Endothelial cell of umbilical vein (primary cell): ENCODE measurements at regions not wholly inside any gene's neighbourhood (a gene's known extent, or its start where the extent isn't known, plus 50 kb on each side); places are given as distances from the start of the nearest gene placed in this dataset.

Experiments used
- BruUV-seq: library from RNA; stranded (reverse); fragments of 400-500 nt; replicated peaks from 2 replicates; lab custom pipeline; 2021; lab: Mats Ljungman, UMichigan
- CTCF ChIA-PET: fragments of 300-600, 350-600 bp; sonication (Branson Sonifier 250); formaldehyde crosslinking; loops from one replicate; lab custom pipeline; 2021; ENCODE audit warnings: antibody characterized with exemption, inconsistent platforms; lab: Charles Lee
- POLR2A ChIA-PET: fragments of 300-600, 350-600 bp; sonication (Branson Sonifier 250); formaldehyde crosslinking; loops from one replicate; lab custom pipeline; 2021; ENCODE audit warnings: antibody characterized with exemption, inconsistent platforms; lab: Charles Lee
- DNase-seq: peaks from one replicate; pipeline ENCODE4 v3.0.0-alpha.2; 2011; ENCODE audit warnings: low read depth, low spot score
- FAIRE-seq: peaks from 2 replicates; lab custom pipeline; 2011; peaks lifted over from hg19 to GRCh38; lab: Jason Lieb, UNC
- H2AFZ ChIP-seq: 2 replicates; pipeline ENCODE4 v1.6.0; 2012; ENCODE audit warnings: low read depth, low read length, control low read depth, inconsistent platforms
- H3K27ac ChIP-seq: 2 replicates; pipeline ENCODE4 v1.5.1; 2011; ENCODE audit warnings: low read depth, mild to moderate bottlenecking, control low read depth, low read length, moderate library complexity; ENCODE audit not compliant: insufficient read depth
- H3K27me3 ChIP-seq, 2 experiments: 2 replicates each; pipeline versions ENCODE4 v1.6.0 to v1.6.1; 2011; ENCODE audit warnings: low read length in 2 of 2, mixed read lengths in 1 of 2; ENCODE audit not compliant: control insufficient read depth in 2 of 2, insufficient read depth in 2 of 2
- H3K36me3 ChIP-seq, 2 experiments: 2 replicates in 1 of 2; 3 replicates in 1 of 2; pipeline ENCODE4 v1.5.1; 2011; ENCODE audit warnings: low read length in 2 of 2, mild to moderate bottlenecking in 1 of 2, moderate library complexity in 1 of 2; ENCODE audit not compliant: control insufficient read depth in 2 of 2, insufficient read depth in 2 of 2; ENCODE audit errors: extremely low read depth in 1 of 2
- H3K4me1 ChIP-seq: 3 replicates; pipeline ENCODE4 v1.5.1; 2011; ENCODE audit warnings: mild to moderate bottlenecking, low read length; ENCODE audit not compliant: control insufficient read depth, insufficient read depth; ENCODE audit errors: extremely low read depth
- H3K4me2 ChIP-seq: 2 replicates; pipeline ENCODE4 v1.6.1; 2011; ENCODE audit warnings: low read length, control low read depth, mixed read lengths; ENCODE audit not compliant: insufficient read depth
- H3K4me3 ChIP-seq, 3 experiments: fragments of 200-600 bp in 1 of 3; sonication (generic), shearing (Covaris generic) in 1 of 3; replicated peaks in 1 of 3; 2 replicates each; pipeline ENCODE4 v1.5.1; 2011 to 2016; ENCODE audit warnings: control low read depth in 3 of 3, low read length in 3 of 3, mild to moderate bottlenecking in 2 of 3, inconsistent platforms in 1 of 3, low read depth in 1 of 3, moderate library complexity in 1 of 3; ENCODE audit not compliant: insufficient read depth in 1 of 3
- H3K79me2 ChIP-seq: 2 replicates; pipeline ENCODE4 v1.6.0; 2012; ENCODE audit warnings: low read length, inconsistent platforms; ENCODE audit not compliant: control insufficient read depth, insufficient read depth
- H3K9ac ChIP-seq: replicated peaks from 2 replicates; pipeline ENCODE3; 2011; ENCODE audit warnings: low read length, control low read depth; ENCODE audit not compliant: insufficient read depth; ENCODE audit errors: extremely low read depth
- H3K9me1 ChIP-seq: replicated peaks from 3 replicates; pipeline ENCODE4 v1.6.0; 2011; ENCODE audit warnings: mild to moderate bottlenecking, low read length; ENCODE audit not compliant: control insufficient read depth, insufficient read depth; ENCODE audit errors: extremely low read depth
- H3K9me3 ChIP-seq: replicated peaks from 2 replicates; pipeline ENCODE4 v1.5.1; 2012; ENCODE audit warnings: low read length, inconsistent platforms; ENCODE audit not compliant: control insufficient read depth, insufficient read depth
- H4K20me1 ChIP-seq: replicated peaks from 2 replicates; pipeline ENCODE3; 2011; ENCODE audit warnings: mild to moderate bottlenecking, low read length; ENCODE audit not compliant: control insufficient read depth, insufficient read depth; ENCODE audit errors: extremely low read depth
- CTCF ChIP-seq, 2 donors: IDR thresholded peaks; 1 replicate in 1 of 2; 2 replicates in 1 of 2; pipeline ENCODE4 v1.5.1; 2011; ENCODE audit warnings: low read length in 2 of 2, mild to moderate bottlenecking in 2 of 2, moderate library complexity in 2 of 2, control low read depth in 1 of 2, inconsistent platforms in 1 of 2, low read depth in 1 of 2; ENCODE audit not compliant: insufficient read depth in 1 of 2; ENCODE audit errors: extremely low read depth in 1 of 2
- EZH2 ChIP-seq: IDR thresholded peaks from 2 replicates; pipeline ENCODE4 v1.6.1; 2012; ENCODE audit warnings: borderline replicate concordance, low read depth, mild to moderate bottlenecking, moderate library complexity, low read length, inconsistent platforms; ENCODE audit not compliant: severe bottlenecking
- FOS ChIP-seq: IDR thresholded peaks from 2 replicates; pipeline ENCODE4 v1.6.1; 2011; ENCODE audit warnings: mild to moderate bottlenecking, low read length, moderate library complexity, borderline replicate concordance; ENCODE audit not compliant: insufficient read depth
- GATA2 ChIP-seq: IDR thresholded peaks from 2 replicates; pipeline ENCODE4 v1.7.0; 2011; ENCODE audit warnings: low read depth, mild to moderate bottlenecking, moderate library complexity, mixed read lengths, low read length; ENCODE audit not compliant: insufficient read length, insufficient read depth
- JUN ChIP-seq: IDR thresholded peaks from 2 replicates; pipeline ENCODE4 v1.6.1; 2011; ENCODE audit warnings: borderline replicate concordance, low read depth; ENCODE audit not compliant: insufficient read length, insufficient read depth
- MAX ChIP-seq: IDR thresholded peaks from 2 replicates; pipeline ENCODE4 v1.6.1; 2011; ENCODE audit not compliant: insufficient read depth, insufficient read length
- MYC ChIP-seq: IDR thresholded peaks from one replicate; pipeline ENCODE4 v1.6.1; 2011; ENCODE audit warnings: mild to moderate bottlenecking, low read depth, low read length
- POLR2A ChIP-seq: IDR thresholded peaks from 2 replicates; pipeline ENCODE4 v1.6.1; 2012; ENCODE audit warnings: low read depth, mild to moderate bottlenecking, control low read depth, low read length
- POLR2AphosphoS5 ChIP-seq: IDR thresholded peaks from 2 replicates; pipeline ENCODE4 v1.6.1; 2012; ENCODE audit warnings: low read depth, mild to moderate bottlenecking, control low read depth, low read length, moderate library complexity; ENCODE audit not compliant: insufficient read depth
- dilution Hi-C: fragments of 300-500 bp; cut with MboI; formaldehyde crosslinking; loops from one replicate; pipeline ENCODE4 v1.15.0; 2019; ENCODE audit warnings: low sequenced_read_pairs; ENCODE audit not compliant: extremely low pct_ligation_motif_present
- intact Hi-C: fragments of 100-400 bp; cut with micrococcal nuclease; formaldehyde crosslinking; loops from one replicate; pipeline ENCODE4 v1.10.0; 2022

- intact Hi-C loops = no loop called here
Measured at GRCh38 chr12:92585115-92585727, 117.6 kb upstream of the PLEKHG7 start.

GRCh38 chr12:92583910-92584309 is 118.9 kb upstream of the PLEKHG7 start:
- intact Hi-C loops = no loop called here
- DNase-seq = no peak

More at GRCh38 chr12:92585115-92585727, 117.6 kb upstream of the PLEKHG7 start:
- no peak overlapping the region for H3K27ac ChIP-seq
- POLR2A ChIA-PET = no interaction called here
- H3K36me3 ChIP-seq = no peaks in the 10 kb centered on the region
- no peaks in the 10 kb centered on the region for H4K20me1 ChIP-seq
- no peak overlapping the region for H3K4me3 ChIP-seq
- dilution Hi-C loops = no loop called here
- no peak overlapping the region for H2AFZ ChIP-seq
- no peak overlapping the region for H3K9ac ChIP-seq
- no peaks in the 10 kb centered on the region for H3K9me1 ChIP-seq
- peaks cover 2 to 3% of the 10 kb centered on the region in 2 experiments for H3K27me3 ChIP-seq
- no peak for TF ChIP-seq JUN
- no peak for TF ChIP-seq POLR2A
- no peak for TF ChIP-seq MYC
- H3K4me1 ChIP-seq = no peaks in the 10 kb centered on the region
- H3K79me2 ChIP-seq = no peaks in the 10 kb centered on the region
- FAIRE-seq (no peak), DNase-seq (no peak)
- H3K4me2 ChIP-seq = no peak overlapping the region
- CTCF ChIA-PET = no interaction called here
- BruUV-seq = no TSS peak
- no peaks in the 10 kb centered on the region for H3K9me3 ChIP-seq

More at GRCh38 chr12:92583910-92584309, 118.9 kb upstream of the PLEKHG7 start:
- Histone ChIP-seq H3K79me2 (no peaks in the 10 kb centered on the region), H3K9me1 (no peaks in the 10 kb centered on the region), H3K9ac (no peak overlapping the region), H3K27me3 (peaks cover 2 to 3% of the 10 kb centered on the region in 2 experiments), H4K20me1 (no peaks in the 10 kb centered on the region), H3K4me1 (no peaks in the 10 kb centered on the region), H3K27ac (no peak overlapping the region), H3K36me3 (no peaks in the 10 kb centered on the region), H3K9me3 (no peaks in the 10 kb centered on the region), H3K4me2 (no peak overlapping the region), H3K4me3 (no peak overlapping the region), H2AFZ (no peak overlapping the region)
- no peak for FAIRE-seq
- dilution Hi-C loops = no loop called here
- POLR2A ChIA-PET = no interaction called here
- TF ChIP-seq GATA2 (no peak), MYC (no peak), FOS (no peak), CTCF (IDR thresholded peaks at IDR 0.05; ENCODE audit: extremely low read depth in 1 of 2, insufficient read depth in 1 of 2, low read depth in 1 of 2, low read length in 2 of 2) (no peak), JUN (no peak), POLR2A (no peak), MAX (no peak), EZH2 (no peak), POLR2AphosphoS5 (no peak)
- CTCF ChIA-PET = no interaction called here
- BruUV-seq = no TSS peak
